ENCODE measurements at regions not wholly inside any gene's neighbourhood (a gene's known extent, or its start where the extent isn't known, plus 50 kb on each side); places are given as distances from the start of the nearest gene placed in this dataset.

- H3K4me3 ChIP-seq (ENCODE audit: extremely low read depth, insufficient read depth, low read length, poor library complexity, severe bottlenecking) = no peak overlapping the region
- no peaks in the 10 kb centered on the region for H3K9me3 ChIP-seq (ENCODE audit: control insufficient read depth, low read length)
- H3K27ac ChIP-seq (ENCODE audit: low read depth, low read length, severe bottlenecking) = no peak overlapping the region
- H3K36me3 ChIP-seq (ENCODE audit: control insufficient read depth, insufficient read depth, low read length) = no peaks in the 10 kb centered on the region
- H3K4me1 ChIP-seq (ENCODE audit: control insufficient read depth, insufficient read depth, low read length, poor library complexity, severe bottlenecking) = no peaks in the 10 kb centered on the region
- WGBS, 2 experiments (ENCODE audit: insufficient coverage in 2 of 2) = 95 to 96% methylated on average over 18 to 19 of the region's 21 CpGs
Observed at GRCh38 chr18:78126536-78126935, 853.1 kb upstream of the SALL3 start.

GRCh38 chr18:78127041-78127440 lies 852.6 kb upstream of the SALL3 start:
- Histone ChIP-seq H3K9me3 (ENCODE audit: control insufficient read depth, low read length) (no peaks in the 10 kb centered on the region), H3K4me3 (ENCODE audit: extremely low read depth, insufficient read depth, low read length, poor library complexity, severe bottlenecking) (no peak overlapping the region), H3K36me3 (ENCODE audit: control insufficient read depth, insufficient read depth, low read length) (no peaks in the 10 kb centered on the region), H3K4me1 (ENCODE audit: control insufficient read depth, insufficient read depth, low read length, poor library complexity, severe bottlenecking) (no peaks in the 10 kb centered on the region), H3K27ac (ENCODE audit: low read depth, low read length, severe bottlenecking) (no peak overlapping the region)
- 88 to 91% methylated on average over 19 to 20 of the region's 20 CpGs for WGBS, 2 experiments (ENCODE audit: insufficient coverage in 2 of 2)

- WGBS, 2 experiments (ENCODE audit: insufficient coverage in 2 of 2) = 87 to 93% methylated on average over 7 to 8 of the region's 8 CpGs
- Histone ChIP-seq H3K36me3 (ENCODE audit: control insufficient read depth, insufficient read depth, low read length) (no peaks in the 10 kb centered on the region), H3K9me3 (ENCODE audit: control insufficient read depth, low read length) (no peaks in the 10 kb centered on the region), H3K4me3 (ENCODE audit: extremely low read depth, insufficient read depth, low read length, poor library complexity, severe bottlenecking) (no peak overlapping the region), H3K4me1 (ENCODE audit: control insufficient read depth, insufficient read depth, low read length, poor library complexity, severe bottlenecking) (no peaks in the 10 kb centered on the region), H3K27ac (ENCODE audit: low read depth, low read length, severe bottlenecking) (no peak overlapping the region)
Observed at GRCh38 chr18:78128004-78128403, 851.6 kb upstream of the SALL3 start.

GRCh38 chr18:78129260-78129659 lies 850.4 kb upstream of the SALL3 start:
- Histone ChIP-seq H3K36me3 (ENCODE audit: control insufficient read depth, insufficient read depth, low read length) (no peaks in the 10 kb centered on the region), H3K4me1 (ENCODE audit: control insufficient read depth, insufficient read depth, low read length, poor library complexity, severe bottlenecking) (no peaks in the 10 kb centered on the region)
- 92 to 100% methylated on average over 3 to 6 of the region's 8 CpGs for WGBS, 2 experiments (ENCODE audit: insufficient coverage in 2 of 2)

GRCh38 chr18:78130232-78131195 lies 849.1 kb upstream of the SALL3 start:
- no peak overlapping the region for H3K4me3 ChIP-seq (ENCODE audit: extremely low read depth, insufficient read depth, low read length, poor library complexity, severe bottlenecking)
- H3K27ac ChIP-seq (ENCODE audit: low read depth, low read length, severe bottlenecking) = no peak overlapping the region
- H3K36me3 ChIP-seq (ENCODE audit: control insufficient read depth, insufficient read depth, low read length) = no peaks in the 10 kb centered on the region
- WGBS, 2 experiments (ENCODE audit: insufficient coverage in 2 of 2) = 83 to 95% methylated on average over 11 of the region's 12 CpGs
- H3K4me1 ChIP-seq (ENCODE audit: control insufficient read depth, insufficient read depth, low read length, poor library complexity, severe bottlenecking) = no peaks in the 10 kb centered on the region
- H3K9me3 ChIP-seq (ENCODE audit: control insufficient read depth, low read length) = no peaks in the 10 kb centered on the region

More at GRCh38 chr18:78129260-78129659, 850.4 kb upstream of the SALL3 start:
- H3K9me3 ChIP-seq (ENCODE audit: control insufficient read depth, low read length) = no peaks in the 10 kb centered on the region
- no peak overlapping the region for H3K4me3 ChIP-seq (ENCODE audit: extremely low read depth, insufficient read depth, low read length, poor library complexity, severe bottlenecking)
- H3K27ac ChIP-seq (ENCODE audit: low read depth, low read length, severe bottlenecking) = no peak overlapping the region

GRCh38 chr18:78133729-78134128 lies 845.9 kb upstream of the SALL3 start:
- no peaks in the 10 kb centered on the region for H3K9me3 ChIP-seq (ENCODE audit: control insufficient read depth, low read length)
- no peaks in the 10 kb centered on the region for H3K4me1 ChIP-seq (ENCODE audit: control insufficient read depth, insufficient read depth, low read length, poor library complexity, severe bottlenecking)
- no peak overlapping the region for H3K27ac ChIP-seq (ENCODE audit: low read depth, low read length, severe bottlenecking)
- H3K4me3 ChIP-seq (ENCODE audit: extremely low read depth, insufficient read depth, low read length, poor library complexity, severe bottlenecking) = no peak overlapping the region
- WGBS, 2 experiments (ENCODE audit: insufficient coverage in 2 of 2) = 93 to 94% methylated on average over 4 to 7 of the region's 7 CpGs
- no peaks in the 10 kb centered on the region for H3K36me3 ChIP-seq (ENCODE audit: control insufficient read depth, insufficient read depth, low read length)

GRCh38 chr18:78136986-78137385 lies 842.6 kb upstream of the SALL3 start:
- Histone ChIP-seq H3K4me1 (ENCODE audit: control insufficient read depth, insufficient read depth, low read length, poor library complexity, severe bottlenecking) (no peaks in the 10 kb centered on the region), H3K9me3 (ENCODE audit: control insufficient read depth, low read length) (no peaks in the 10 kb centered on the region), H3K27ac (ENCODE audit: low read depth, low read length, severe bottlenecking) (no peak overlapping the region), H3K36me3 (ENCODE audit: control insufficient read depth, insufficient read depth, low read length) (no peaks in the 10 kb centered on the region), H3K4me3 (ENCODE audit: extremely low read depth, insufficient read depth, low read length, poor library complexity, severe bottlenecking) (no peak overlapping the region)
- WGBS, 2 experiments (ENCODE audit: insufficient coverage in 2 of 2) = 85 to 100% methylated on average over 1 to 4 of the region's 6 CpGs

GRCh38 chr18:78138983-78139496 lies 840.6 kb upstream of the SALL3 start:
- H3K9me3 ChIP-seq (ENCODE audit: control insufficient read depth, low read length) = no peaks in the 10 kb centered on the region
- H3K36me3 ChIP-seq (ENCODE audit: control insufficient read depth, insufficient read depth, low read length) = no peaks in the 10 kb centered on the region
- no peaks in the 10 kb centered on the region for H3K4me1 ChIP-seq (ENCODE audit: control insufficient read depth, insufficient read depth, low read length, poor library complexity, severe bottlenecking)
- WGBS, 2 experiments (ENCODE audit: insufficient coverage in 2 of 2) = 17 to 23% methylated on average over 9 to 10 of the region's 11 CpGs
- H3K27ac ChIP-seq (ENCODE audit: low read depth, low read length, severe bottlenecking) = no peak overlapping the region
- no peak overlapping the region for H3K4me3 ChIP-seq (ENCODE audit: extremely low read depth, insufficient read depth, low read length, poor library complexity, severe bottlenecking)

- Histone ChIP-seq H3K4me1 (ENCODE audit: control insufficient read depth, insufficient read depth, low read length, poor library complexity, severe bottlenecking) (no peaks in the 10 kb centered on the region), H3K27ac (ENCODE audit: low read depth, low read length, severe bottlenecking) (no peak overlapping the region), H3K9me3 (ENCODE audit: control insufficient read depth, low read length) (no peaks in the 10 kb centered on the region), H3K36me3 (ENCODE audit: control insufficient read depth, insufficient read depth, low read length) (no peaks in the 10 kb centered on the region), H3K4me3 (ENCODE audit: extremely low read depth, insufficient read depth, low read length, poor library complexity, severe bottlenecking) (no peak overlapping the region)
- WGBS, 2 experiments (ENCODE audit: insufficient coverage in 2 of 2) = 92 to 94% methylated on average over 8 to 9 of the region's 9 CpGs
Observed at GRCh38 chr18:78140294-78140693, 839.3 kb upstream of the SALL3 start.

- WGBS, 2 experiments (ENCODE audit: insufficient coverage in 2 of 2) = 91 to 92% methylated on average over 8 to 9 of the region's 11 CpGs
Observed at GRCh38 chr18:78144669-78145068, 834.9 kb upstream of the SALL3 start.

GRCh38 chr18:78145096-78145495 lies 834.5 kb upstream of the SALL3 start:
- H3K36me3 ChIP-seq (ENCODE audit: control insufficient read depth, insufficient read depth, low read length) = no peaks in the 10 kb centered on the region
- no peak overlapping the region for H3K27ac ChIP-seq (ENCODE audit: low read depth, low read length, severe bottlenecking)
- WGBS, 2 experiments (ENCODE audit: insufficient coverage in 2 of 2) = 93 to 100% methylated on average over 2 of the region's 9 CpGs
- H3K4me3 ChIP-seq (ENCODE audit: extremely low read depth, insufficient read depth, low read length, poor library complexity, severe bottlenecking) = no peak overlapping the region
- no peaks in the 10 kb centered on the region for H3K4me1 ChIP-seq (ENCODE audit: control insufficient read depth, insufficient read depth, low read length, poor library complexity, severe bottlenecking)
- no peaks in the 10 kb centered on the region for H3K9me3 ChIP-seq (ENCODE audit: control insufficient read depth, low read length)

More at GRCh38 chr18:78144669-78145068, 834.9 kb upstream of the SALL3 start:
- no peaks in the 10 kb centered on the region for H3K36me3 ChIP-seq (ENCODE audit: control insufficient read depth, insufficient read depth, low read length)
- H3K4me1 ChIP-seq (ENCODE audit: control insufficient read depth, insufficient read depth, low read length, poor library complexity, severe bottlenecking) = no peaks in the 10 kb centered on the region
- H3K4me3 ChIP-seq (ENCODE audit: extremely low read depth, insufficient read depth, low read length, poor library complexity, severe bottlenecking) = no peak overlapping the region
- H3K27ac ChIP-seq (ENCODE audit: low read depth, low read length, severe bottlenecking) = no peak overlapping the region
- no peaks in the 10 kb centered on the region for H3K9me3 ChIP-seq (ENCODE audit: control insufficient read depth, low read length)

Data from mesodermal cell (in vitro differentiated cells).